ENCODE measurements at regions not wholly inside any gene's neighbourhood (a gene's known extent, or its start where the extent isn't known, plus 50 kb on each side); places are given as distances from the start of the nearest gene placed in this dataset.

DNA sequence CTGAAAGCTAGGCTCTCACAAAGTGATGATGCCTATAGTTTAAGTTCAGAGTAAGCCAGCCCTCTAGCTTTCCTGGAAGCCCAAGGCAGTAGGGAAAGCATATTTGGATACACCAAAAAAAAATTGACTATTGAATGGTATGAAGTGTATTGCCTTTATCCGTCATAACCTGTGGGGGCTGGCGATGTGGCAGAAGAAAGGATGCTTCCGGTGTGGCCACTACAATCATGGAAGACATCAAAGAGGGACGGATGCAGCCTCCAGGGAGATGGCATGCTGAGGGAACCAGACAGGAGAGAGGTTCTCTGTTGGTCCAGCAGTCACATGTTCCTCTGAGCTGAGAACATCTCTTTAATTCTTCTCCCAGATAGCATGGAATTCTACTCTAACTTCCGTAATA lies 170.3 kb downstream of the TMEM18 start:
- 88 to 94% methylated on average over 5 of the region's 5 CpGs for WGBS, 2 donors
- DNase-seq (ENCODE audit: low spot score in 2 of 2): peak in 1 of 2 donors; percentile 73
- intact Hi-C loops (cut with DNase I; ENCODE audit: low total_unique reads): no loop called here
- no peak overlapping the region for H3K4me3 ChIP-seq (ENCODE audit: low read depth, poor library complexity, severe bottlenecking)
- TF ChIP-seq, protein P1, sequence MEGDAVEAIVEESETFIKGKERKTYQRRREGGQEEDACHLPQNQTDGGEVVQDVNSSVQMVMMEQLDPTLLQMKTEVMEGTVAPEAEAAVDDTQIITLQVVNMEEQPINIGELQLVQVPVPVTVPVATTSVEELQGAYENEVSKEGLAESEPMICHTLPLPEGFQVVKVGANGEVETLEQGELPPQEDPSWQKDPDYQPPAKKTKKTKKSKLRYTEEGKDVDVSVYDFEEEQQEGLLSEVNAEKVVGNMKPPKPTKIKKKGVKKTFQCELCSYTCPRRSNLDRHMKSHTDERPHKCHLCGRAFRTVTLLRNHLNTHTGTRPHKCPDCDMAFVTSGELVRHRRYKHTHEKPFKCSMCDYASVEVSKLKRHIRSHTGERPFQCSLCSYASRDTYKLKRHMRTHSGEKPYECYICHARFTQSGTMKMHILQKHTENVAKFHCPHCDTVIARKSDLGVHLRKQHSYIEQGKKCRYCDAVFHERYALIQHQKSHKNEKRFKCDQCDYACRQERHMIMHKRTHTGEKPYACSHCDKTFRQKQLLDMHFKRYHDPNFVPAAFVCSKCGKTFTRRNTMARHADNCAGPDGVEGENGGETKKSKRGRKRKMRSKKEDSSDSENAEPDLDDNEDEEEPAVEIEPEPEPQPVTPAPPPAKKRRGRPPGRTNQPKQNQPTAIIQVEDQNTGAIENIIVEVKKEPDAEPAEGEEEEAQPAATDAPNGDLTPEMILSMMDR (IDR thresholded peaks at IDR 0.05): no peak
- no peak for TF ChIP-seq POLR2A (IDR thresholded peaks at IDR 0.05)

DNA sequence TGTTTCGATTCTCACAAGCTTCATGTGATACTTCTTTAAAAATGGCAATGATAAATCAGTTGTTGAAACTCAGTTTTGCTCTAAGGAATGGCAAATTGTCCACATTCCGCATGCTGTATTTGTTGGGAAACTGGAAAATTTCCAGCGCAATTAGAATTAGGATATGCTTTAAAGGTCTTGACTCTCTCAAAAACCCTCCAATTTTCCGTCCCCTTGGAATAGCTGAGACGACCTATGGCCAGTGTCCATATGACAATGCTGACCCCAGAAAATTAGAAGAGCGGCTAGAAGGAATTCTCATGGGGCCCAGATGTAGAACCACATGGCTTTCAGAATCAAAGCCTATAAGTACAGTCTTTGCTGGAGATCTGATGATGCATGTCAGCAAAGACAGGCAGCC lies 170.8 kb downstream of the TMEM18 start:
- no peak overlapping the region for H3K4me3 ChIP-seq (ENCODE audit: low read depth, poor library complexity, severe bottlenecking)
- 66 to 71% methylated on average over 6 of the region's 6 CpGs for WGBS, 2 donors
- TF ChIP-seq, protein P1 (IDR thresholded peaks at IDR 0.05): no peak
- TF ChIP-seq POLR2A (IDR thresholded peaks at IDR 0.05): no peak
- peak in 1 of 2 donors; percentile 5 for DNase-seq (ENCODE audit: low spot score in 2 of 2)
- intact Hi-C loops (cut with DNase I; ENCODE audit: low total_unique reads): no loop called here

DNA sequence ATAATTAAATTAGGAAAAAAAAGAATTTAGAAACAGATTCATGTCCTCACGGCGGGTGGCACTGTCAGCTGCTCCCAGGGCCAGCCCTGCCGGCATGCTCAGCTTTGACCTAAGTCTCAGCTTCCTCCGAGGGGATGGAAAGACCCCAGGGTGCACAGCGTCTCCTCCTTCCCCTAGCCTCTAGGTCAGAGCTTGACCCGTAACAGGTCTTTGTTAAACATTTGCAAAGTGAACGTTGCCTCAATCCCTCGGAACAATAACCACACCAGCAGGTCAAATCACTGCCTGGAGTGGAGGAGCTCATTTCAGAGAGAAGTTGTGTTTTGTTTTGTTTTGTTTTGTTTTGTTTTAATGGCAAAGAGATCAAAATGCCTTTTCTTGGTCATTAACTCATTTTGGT lies 171.3 kb downstream of the TMEM18 start:
- TF ChIP-seq, protein P1 (IDR thresholded peaks at IDR 0.05): no peak
- no peak for TF ChIP-seq POLR2A (IDR thresholded peaks at IDR 0.05)
- WGBS, 2 donors: 61 to 64% methylated on average over 8 of the region's 8 CpGs
- intact Hi-C loops (cut with DNase I; ENCODE audit: low total_unique reads): no loop called here
- peak in 1 of 2 donors; percentile 29 for DNase-seq (ENCODE audit: low spot score in 2 of 2)
- H3K4me3 ChIP-seq (ENCODE audit: low read depth, poor library complexity, severe bottlenecking): no peak overlapping the region

DNA sequence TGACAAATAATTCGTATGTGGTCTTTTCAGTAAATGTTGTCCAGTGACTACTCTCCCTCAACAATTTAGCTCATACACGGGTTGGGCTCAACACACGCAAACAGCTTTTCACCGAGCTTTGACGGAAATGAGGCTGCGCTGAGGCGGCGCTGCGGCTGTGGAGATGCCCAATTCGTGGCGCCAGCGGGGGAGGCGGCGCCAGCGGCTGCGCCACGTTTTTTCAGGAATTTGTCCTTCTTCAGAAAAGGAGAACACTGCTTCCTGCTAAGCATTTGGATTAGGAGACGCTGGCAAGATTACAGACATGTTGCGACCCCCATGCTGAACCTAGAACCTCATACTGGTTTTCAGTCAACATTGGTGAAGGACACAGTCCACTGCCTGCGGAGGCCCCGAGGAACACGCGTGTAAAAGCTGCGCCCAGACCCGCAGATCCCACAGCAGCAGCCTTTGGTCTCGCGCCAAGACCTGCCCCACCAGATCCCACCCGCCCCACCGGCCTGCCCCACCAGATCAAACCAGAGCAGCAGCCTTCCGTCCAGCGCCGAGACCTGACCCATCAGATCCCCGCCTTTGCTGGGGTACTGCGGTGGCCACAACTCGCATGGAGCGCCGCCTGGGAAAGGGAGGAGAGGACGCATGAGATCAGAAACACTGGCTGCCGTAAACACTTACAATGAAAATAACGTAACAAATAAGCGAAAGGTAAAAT lies 173.8 kb downstream of the TMEM18 start:
- intact Hi-C loops (cut with DNase I; ENCODE audit: low total_unique reads): no loop called here
- WGBS, 2 donors: 95% methylated on average over 41 of the region's 41 CpGs
- DNase-seq (ENCODE audit: low spot score in 2 of 2): peak in 1 of 2 donors; percentile 80

DNA sequence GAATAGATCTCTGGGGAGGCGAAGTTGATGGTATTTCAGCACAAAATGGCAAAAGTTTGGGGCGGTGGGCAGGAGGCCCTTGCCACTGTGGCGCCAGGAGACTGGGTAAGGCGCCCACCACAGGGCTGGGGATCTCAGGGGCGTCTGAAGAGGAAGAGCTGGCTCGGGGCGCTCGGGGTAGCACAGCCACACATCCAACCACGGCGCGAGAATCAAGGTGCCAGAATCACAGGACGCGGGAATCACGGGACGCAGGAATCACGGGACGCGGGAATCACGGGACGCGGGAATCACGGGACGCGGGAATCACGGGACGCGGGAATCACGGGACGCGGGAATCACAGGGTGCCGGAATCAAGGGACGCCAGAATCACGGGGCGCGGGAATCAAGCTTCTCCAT lies 174.4 kb downstream of the TMEM18 start:
- peak in 1 of 2 donors; percentile 61 for DNase-seq (ENCODE audit: low spot score in 2 of 2)
- 89 to 91% methylated on average over 35 of the region's 35 CpGs for WGBS, 2 donors
- intact Hi-C loops (cut with DNase I; ENCODE audit: low total_unique reads): no loop called here
- no peak for TF ChIP-seq POLR2A (IDR thresholded peaks at IDR 0.05)
- TF ChIP-seq, protein P1 (IDR thresholded peaks at IDR 0.05): no peak
- no peak overlapping the region for H3K4me3 ChIP-seq (ENCODE audit: low read depth, poor library complexity, severe bottlenecking)

More for the DNA sequence above, 173.8 kb downstream of the TMEM18 start:
- H3K4me3 ChIP-seq (ENCODE audit: low read depth, poor library complexity, severe bottlenecking): no peak overlapping the region
- TF ChIP-seq POLR2A (IDR thresholded peaks at IDR 0.05): no peak
- TF ChIP-seq, protein P1 (IDR thresholded peaks at IDR 0.05): no peak

DNA sequence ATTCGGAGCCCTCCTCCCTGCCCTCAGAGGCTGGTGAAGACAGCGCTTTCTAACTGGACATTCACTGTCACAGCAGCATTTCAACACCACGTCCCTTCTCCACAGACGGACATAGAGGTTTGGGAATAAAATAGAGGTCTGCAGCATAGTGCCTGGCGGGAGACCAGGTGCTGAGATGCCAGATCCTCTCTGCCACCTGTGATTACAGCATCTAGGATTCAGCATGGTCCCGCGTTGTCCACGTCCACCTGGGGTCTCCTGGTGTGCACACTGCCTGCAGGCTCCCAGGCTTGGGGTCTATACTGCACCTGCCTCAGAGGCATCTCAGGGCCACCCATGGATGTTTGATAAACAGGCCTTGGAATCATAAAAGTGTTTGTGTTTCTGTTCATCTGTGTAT lies 175.5 kb downstream of the TMEM18 start:
- intact Hi-C loops (cut with DNase I; ENCODE audit: low total_unique reads): no loop called here
- WGBS, 2 donors: 84 to 94% methylated on average over 8 of the region's 8 CpGs
- no peak overlapping the region for H3K4me3 ChIP-seq (ENCODE audit: low read depth, poor library complexity, severe bottlenecking)
- peak in 1 of 2 donors; percentile 78 for DNase-seq (ENCODE audit: low spot score in 2 of 2)
- TF ChIP-seq POLR2A (IDR thresholded peaks at IDR 0.05): no peak
- TF ChIP-seq, protein P1 (IDR thresholded peaks at IDR 0.05): no peak
